Caki2 (cell line): ENCODE measurements at regions not wholly inside any gene's neighbourhood (a gene's known extent, or its start where the extent isn't known, plus 50 kb on each side); places are given as distances from the start of the nearest gene placed in this dataset.
"Not testable (repeated sequence)": the region's sequence is repeated elsewhere in the genome, so short reads cannot be mapped to it uniquely, and the experiment has no call there.

ENCODE experiments used
- DNase-seq: peaks from one replicate; pipeline ENCODE4 v3.0.0-alpha.2; 2015; ENCODE audit warnings: low read depth
- in situ Hi-C: cut with HindIII; loops from 2 replicates; pipeline ENCODE4 v1.10.0; 2016; ENCODE audit warnings: low sequenced_read_pairs, low pct_unique_long_range_greater_than_20kb, mixed read lengths

- no peak for DNase-seq
These were observed 249.1 kb downstream of the GADD45G start for GRCh38 chr9:89853931-89854330.

GRCh38 chr9:89854715-89855475 is 250.1 kb downstream of the GADD45G start:
- in situ Hi-C loops = no loop called here
- DNase-seq = no peak

More at GRCh38 chr9:89853931-89854330, 249.1 kb downstream of the GADD45G start:
- in situ Hi-C loops = no loop called here

- DNase-seq, in situ Hi-C loops: not testable (repeated sequence)
These were observed 251.5 kb downstream of the GADD45G start for GRCh38 chr9:89856296-89856695.

GRCh38 chr9:89856950-89857349 is 252.1 kb downstream of the GADD45G start:
- in situ Hi-C loops, DNase-seq: not testable (repeated sequence)

GRCh38 chr9:89859842-89860241 is 255.0 kb downstream of the GADD45G start:
- in situ Hi-C loops, DNase-seq: not testable (repeated sequence)

GRCh38 chr9:89861371-89861770 is 256.6 kb downstream of the GADD45G start:
- in situ Hi-C loops, DNase-seq: not testable (repeated sequence)

- in situ Hi-C loops = no loop called here
- DNase-seq = no peak
These were observed 257.5 kb downstream of the GADD45G start for GRCh38 chr9:89862316-89862715.

GRCh38 chr9:89863141-89863540 is 258.3 kb downstream of the GADD45G start:
- no peak for DNase-seq
- in situ Hi-C loops = no loop called here

- DNase-seq = no peak
- in situ Hi-C loops = no loop called here
These were observed 259.0 kb downstream of the GADD45G start for GRCh38 chr9:89863837-89864236.

- in situ Hi-C loops = no loop called here
- no peak for DNase-seq
These were observed 259.4 kb downstream of the GADD45G start for GRCh38 chr9:89864257-89864656.

- no peak for DNase-seq
- in situ Hi-C loops = no loop called here
These were observed 259.9 kb downstream of the GADD45G start for GRCh38 chr9:89864731-89865130.

- in situ Hi-C loops = no loop called here
These were observed 260.5 kb downstream of the GADD45G start for GRCh38 chr9:89865357-89865756.

GRCh38 chr9:89865981-89866380 is 261.2 kb downstream of the GADD45G start:
- in situ Hi-C loops = no loop called here
- DNase-seq = no peak

More at GRCh38 chr9:89865357-89865756, 260.5 kb downstream of the GADD45G start:
- DNase-seq = no peak

GRCh38 chr9:89866701-89867100 is 261.9 kb downstream of the GADD45G start:
- DNase-seq = no peak
- in situ Hi-C loops = no loop called here

- in situ Hi-C loops = no loop called here
- no peak for DNase-seq
These were observed 263.3 kb downstream of the GADD45G start for GRCh38 chr9:89868100-89868499.

- in situ Hi-C loops = no loop called here
- no peak for DNase-seq
These were observed 265.2 kb downstream of the GADD45G start for GRCh38 chr9:89869793-89870580.

- no peak for DNase-seq
- in situ Hi-C loops = no loop called here
These were observed 267.1 kb downstream of the GADD45G start for GRCh38 chr9:89871871-89872331.

GRCh38 chr9:89872426-89872912 is 267.7 kb downstream of the GADD45G start:
- in situ Hi-C loops = no loop called here

More at GRCh38 chr9:89872426-89872912, 267.7 kb downstream of the GADD45G start:
- DNase-seq = no peak
